ENCODE measurements at regions not wholly inside any gene's neighbourhood (a gene's known extent, or its start where the extent isn't known, plus 50 kb on each side); places are given as distances from the start of the nearest gene placed in this dataset.

GRCh38 chr15:36332896-36333295 lies 246.5 kb upstream of the CDIN1 start:
- TF ChIP-seq, protein P1, sequence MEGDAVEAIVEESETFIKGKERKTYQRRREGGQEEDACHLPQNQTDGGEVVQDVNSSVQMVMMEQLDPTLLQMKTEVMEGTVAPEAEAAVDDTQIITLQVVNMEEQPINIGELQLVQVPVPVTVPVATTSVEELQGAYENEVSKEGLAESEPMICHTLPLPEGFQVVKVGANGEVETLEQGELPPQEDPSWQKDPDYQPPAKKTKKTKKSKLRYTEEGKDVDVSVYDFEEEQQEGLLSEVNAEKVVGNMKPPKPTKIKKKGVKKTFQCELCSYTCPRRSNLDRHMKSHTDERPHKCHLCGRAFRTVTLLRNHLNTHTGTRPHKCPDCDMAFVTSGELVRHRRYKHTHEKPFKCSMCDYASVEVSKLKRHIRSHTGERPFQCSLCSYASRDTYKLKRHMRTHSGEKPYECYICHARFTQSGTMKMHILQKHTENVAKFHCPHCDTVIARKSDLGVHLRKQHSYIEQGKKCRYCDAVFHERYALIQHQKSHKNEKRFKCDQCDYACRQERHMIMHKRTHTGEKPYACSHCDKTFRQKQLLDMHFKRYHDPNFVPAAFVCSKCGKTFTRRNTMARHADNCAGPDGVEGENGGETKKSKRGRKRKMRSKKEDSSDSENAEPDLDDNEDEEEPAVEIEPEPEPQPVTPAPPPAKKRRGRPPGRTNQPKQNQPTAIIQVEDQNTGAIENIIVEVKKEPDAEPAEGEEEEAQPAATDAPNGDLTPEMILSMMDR (IDR thresholded peaks at IDR 0.05) = no peak
- no peak for TF ChIP-seq POLR2A (IDR thresholded peaks at IDR 0.05)
- TF ChIP-seq POLR2AphosphoS5 (IDR thresholded peaks at IDR 0.05) = no peak
